ENCODE measurements at regions not wholly inside any gene's neighbourhood (a gene's known extent, or its start where the extent isn't known, plus 50 kb on each side); places are given as distances from the start of the nearest gene placed in this dataset.

DNA sequence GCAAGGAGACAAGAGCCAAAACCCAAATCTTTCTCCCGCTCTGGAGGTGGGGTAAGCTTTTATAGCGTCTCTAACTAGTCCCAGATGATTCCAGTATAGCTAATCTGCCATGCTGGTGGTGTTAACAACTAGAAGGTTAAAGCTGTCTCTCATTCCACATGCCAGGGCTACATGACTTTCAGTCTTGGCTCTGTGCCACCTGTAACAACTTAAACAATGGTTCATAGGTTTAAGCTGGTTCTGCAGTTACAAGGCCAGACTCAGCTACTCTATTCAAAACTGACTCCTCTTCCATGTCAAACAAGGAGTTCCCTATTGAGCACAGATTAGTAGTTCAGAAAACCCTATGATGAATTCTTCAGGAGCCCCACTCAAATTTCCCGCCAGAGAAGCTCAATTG, 128.9 kb downstream of the ELOVL4 start:
- no peak for DNase-seq (ENCODE audit: low read depth, low spot score)
- Mint-ChIP-seq H3K36me3 (ENCODE audit: low read depth) (no peaks in the 10 kb centered on the region), H3K4me3 (no peak overlapping the region), H3K9me3 (no peaks in the 10 kb centered on the region), H3K27me3 (ENCODE audit: low read depth) (no peaks in the 10 kb centered on the region), H3K27ac (ENCODE audit: unreplicated experiment) (no peak overlapping the region), H3K4me1 (peaks cover 3% of the 10 kb centered on the region)
- no peak for TF ChIP-seq CTCF (conservative IDR thresholded peaks at IDR 0.05)

GRCh38 chr6:79814940-79815339, 132.4 kb downstream of the ELOVL4 start:
- no peak for DNase-seq (ENCODE audit: low read depth, low spot score)
- no peak overlapping the region for H3K27ac Mint-ChIP-seq (ENCODE audit: unreplicated experiment)
- peaks cover 16% of the 10 kb centered on the region for H3K4me1 Mint-ChIP-seq
- H3K36me3 Mint-ChIP-seq (ENCODE audit: low read depth), result no peaks in the 10 kb centered on the region
- H3K4me3 Mint-ChIP-seq, result no peak overlapping the region
- TF ChIP-seq CTCF (conservative IDR thresholded peaks at IDR 0.05), result no peak
- H3K9me3 Mint-ChIP-seq, result no peaks in the 10 kb centered on the region
- H3K27me3 Mint-ChIP-seq (ENCODE audit: low read depth), result no peaks in the 10 kb centered on the region

GRCh38 chr6:79813854-79814709, 133.3 kb downstream of the ELOVL4 start:
- Mint-ChIP-seq H3K27me3 (ENCODE audit: low read depth) (no peaks in the 10 kb centered on the region), H3K4me1 (peaks cover 18% of the 10 kb centered on the region), H3K27ac (ENCODE audit: unreplicated experiment) (no peak overlapping the region), H3K4me3 (no peak overlapping the region), H3K9me3 (no peaks in the 10 kb centered on the region), H3K36me3 (ENCODE audit: low read depth) (no peaks in the 10 kb centered on the region)
- DNase-seq (ENCODE audit: low read depth, low spot score), result peak; percentile 87
- TF ChIP-seq CTCF (conservative IDR thresholded peaks at IDR 0.05), result peak; percentile 92

GRCh38 chr6:79813143-79813850, 134.1 kb downstream of the ELOVL4 start:
- Mint-ChIP-seq H3K27me3 (ENCODE audit: low read depth) (no peaks in the 10 kb centered on the region), H3K36me3 (ENCODE audit: low read depth) (no peaks in the 10 kb centered on the region), H3K27ac (ENCODE audit: unreplicated experiment) (no peak overlapping the region), H3K4me1 (peaks cover 18% of the 10 kb centered on the region), H3K4me3 (no peak overlapping the region), H3K9me3 (no peaks in the 10 kb centered on the region)
- no peak for DNase-seq (ENCODE audit: low read depth, low spot score)
- no peak for TF ChIP-seq CTCF (conservative IDR thresholded peaks at IDR 0.05)

DNA sequence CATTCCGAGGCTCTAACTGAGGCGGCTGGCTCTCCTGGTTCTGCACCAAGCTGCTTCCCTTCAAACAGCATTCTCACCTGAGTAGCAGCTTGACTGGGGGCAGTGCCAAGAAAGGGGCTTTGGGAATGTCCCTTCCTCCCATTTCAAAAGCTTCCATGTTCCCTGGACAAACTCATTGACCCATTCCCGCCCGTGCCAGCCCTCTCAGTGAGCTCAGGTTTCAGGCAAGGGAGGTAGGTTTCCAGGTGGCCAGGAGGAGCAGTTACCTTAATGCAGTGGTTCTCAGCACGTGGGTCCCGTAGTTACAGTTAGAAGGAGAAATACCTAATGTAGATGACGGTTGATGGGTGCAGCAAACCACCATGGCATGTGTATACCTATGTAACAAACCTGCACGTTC, 135.2 kb downstream of the ELOVL4 start:
- H3K36me3 Mint-ChIP-seq (ENCODE audit: low read depth), result no peaks in the 10 kb centered on the region
- no peak overlapping the region for H3K27ac Mint-ChIP-seq (ENCODE audit: unreplicated experiment)
- no peak overlapping the region for H3K4me3 Mint-ChIP-seq
- peaks cover 18% of the 10 kb centered on the region for H3K4me1 Mint-ChIP-seq
- H3K27me3 Mint-ChIP-seq (ENCODE audit: low read depth), result no peaks in the 10 kb centered on the region
- no peak for TF ChIP-seq CTCF (conservative IDR thresholded peaks at IDR 0.05)
- peaks cover under 1% of the 10 kb centered on the region for H3K9me3 Mint-ChIP-seq
- DNase-seq (ENCODE audit: low read depth, low spot score), result no peak

Measured in neural crest cell (in vitro differentiated cells).